T-helper 2 cell treated with Interferon-gamma antibody and Interleukin-4, amounts not matched to agents 100 ng/mL and 5 ng/mL, for 36 hours (primary cell): ENCODE measurements at regions not wholly inside any gene's neighbourhood (a gene's known extent, or its start where the extent isn't known, plus 50 kb on each side); places are given as distances from the start of the nearest gene placed in this dataset.

Experiments used
- intact Hi-C: fragments of 100-400 bp; cut with micrococcal nuclease; formaldehyde crosslinking; loops from one replicate; pipeline ENCODE4 v1.15.1; 2023

DNA sequence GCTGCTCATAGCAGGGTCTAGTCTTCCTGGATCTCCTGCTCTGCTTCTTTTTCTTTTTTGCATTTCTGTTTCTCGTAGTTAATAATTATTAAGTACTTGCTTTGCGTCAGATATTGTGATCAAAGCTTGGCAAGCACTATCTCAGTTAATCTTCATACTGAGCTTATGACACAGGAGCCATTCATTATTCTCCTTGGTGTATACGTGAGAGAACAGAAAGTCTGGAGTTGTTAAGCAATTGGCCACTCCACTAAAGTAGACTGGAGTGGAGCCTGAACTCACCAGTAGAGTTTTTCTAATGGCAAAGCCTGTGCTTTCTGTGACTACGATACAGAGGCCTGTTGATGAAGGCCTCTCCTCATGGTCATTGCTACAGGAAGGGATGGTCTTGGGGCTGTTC is 285.9 kb downstream of the RFC3 start:
- intact Hi-C loops, result no loop called here

DNA sequence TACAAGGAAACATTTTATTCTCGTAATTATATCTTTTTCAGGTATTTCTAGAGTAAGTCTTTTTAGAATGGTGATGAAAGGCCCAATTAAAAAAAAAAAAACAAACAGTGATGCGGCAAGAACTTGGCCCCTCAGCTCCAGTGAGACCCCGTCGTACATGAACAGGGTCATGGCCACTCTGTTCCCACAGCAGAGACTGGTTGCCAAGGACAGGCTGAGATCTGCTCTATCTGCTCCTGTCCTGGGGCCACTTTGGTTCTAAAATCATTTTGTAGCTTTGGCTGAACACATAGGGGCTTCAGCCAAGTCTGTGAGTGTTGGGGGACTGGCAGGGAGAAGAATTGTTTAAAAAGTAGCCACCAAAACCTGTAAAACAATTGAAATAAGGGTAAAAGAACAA is 286.9 kb downstream of the RFC3 start:
- intact Hi-C loops, result no loop called here

GRCh38 chr13:34107806-34108205 is 289.9 kb downstream of the RFC3 start:
- intact Hi-C loops, result no loop called here

DNA sequence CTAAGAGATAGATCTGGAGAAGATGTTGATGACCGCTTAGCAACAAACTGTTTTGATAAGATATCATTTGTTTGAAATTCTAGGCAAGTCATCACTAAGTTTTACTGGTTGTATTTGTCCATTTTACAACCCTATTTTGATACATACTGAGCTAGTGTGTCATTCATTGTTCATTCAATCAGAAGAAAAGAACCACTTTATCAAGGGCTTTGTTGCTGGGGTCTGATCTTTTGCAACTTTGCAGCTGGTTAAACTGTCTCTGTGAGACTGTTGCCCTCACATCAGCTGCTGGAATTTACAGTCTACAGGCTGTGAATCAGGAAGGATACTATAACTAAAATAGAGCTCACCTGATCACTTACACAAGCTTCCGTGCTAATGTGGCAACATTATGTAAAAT is 290.5 kb downstream of the RFC3 start:
- intact Hi-C loops, result no loop called here

DNA sequence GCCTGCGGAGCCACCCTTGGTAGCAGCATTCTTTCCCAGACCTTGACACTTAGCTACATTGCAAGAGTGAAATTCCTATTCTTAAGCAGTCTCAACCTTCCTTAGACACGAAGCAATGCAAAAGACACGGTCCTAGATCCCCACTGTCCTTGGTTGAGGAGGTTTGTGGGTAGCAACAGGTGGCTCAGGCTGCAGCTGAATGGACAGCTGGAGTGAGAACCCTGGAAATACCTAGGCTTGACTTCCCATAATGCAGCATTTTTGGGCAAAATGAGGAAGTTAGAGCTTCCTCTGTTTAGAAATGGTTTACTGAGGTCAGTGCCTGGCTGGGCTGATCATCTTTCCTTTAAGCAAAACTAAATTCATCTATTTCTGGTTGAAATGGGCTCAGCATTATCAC is 296.6 kb downstream of the RFC3 start:
- intact Hi-C loops, result no loop called here

DNA sequence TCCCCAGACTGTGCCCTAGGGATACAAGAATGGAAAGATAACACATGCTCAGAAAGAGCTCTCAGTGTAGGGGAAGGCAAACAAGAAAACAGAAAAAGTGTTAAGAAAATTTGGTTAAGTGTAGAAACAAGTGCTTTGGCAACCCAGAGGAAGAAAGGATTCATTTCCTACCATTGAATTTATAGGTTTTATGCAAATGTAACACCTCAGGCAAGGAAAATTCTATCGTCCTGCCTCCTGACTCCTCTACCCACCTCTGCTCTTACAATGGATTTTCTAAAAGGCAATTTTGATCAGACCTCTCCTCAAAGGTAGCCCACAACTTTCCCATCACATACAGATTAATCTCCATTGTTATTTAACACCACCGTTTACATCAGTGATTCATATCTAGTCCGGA is 298.7 kb downstream of the RFC3 start:
- intact Hi-C loops, result no loop called here

DNA sequence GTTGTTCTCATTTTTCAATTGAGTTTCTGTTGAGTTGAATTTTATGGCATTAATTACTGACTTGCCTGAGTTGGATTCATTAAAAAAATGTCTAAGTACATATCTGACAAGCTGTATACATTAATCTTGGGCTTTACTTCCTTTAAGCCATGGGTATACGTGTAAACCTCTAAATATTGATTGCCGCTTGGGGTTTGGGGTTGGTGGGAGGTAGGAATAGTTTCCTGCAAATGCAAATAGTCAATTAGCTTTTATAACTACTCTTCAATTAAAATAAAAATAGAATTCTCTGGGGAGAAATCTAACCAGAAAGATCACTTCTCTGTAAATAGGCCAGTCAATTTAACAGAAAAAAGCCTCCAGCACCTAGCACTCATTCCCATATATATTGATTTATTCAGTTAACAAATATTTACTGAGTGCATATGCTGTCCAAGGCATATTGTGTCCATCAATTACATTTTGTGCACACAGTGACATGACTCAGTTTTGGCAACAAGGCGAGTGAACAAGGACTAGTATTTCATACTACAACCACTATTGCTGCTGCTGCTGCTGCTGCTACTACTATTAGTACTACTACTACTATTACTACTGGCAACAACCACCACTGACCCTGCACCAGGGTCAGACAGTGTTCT is 306.8 kb downstream of the RFC3 start:
- intact Hi-C loops, result no loop called here

- intact Hi-C loops, result no loop called here
Observed at GRCh38 chr13:34127523-34127922, 309.6 kb downstream of the RFC3 start.

- intact Hi-C loops, result no loop called here
Observed at GRCh38 chr13:34128661-34129060, 310.7 kb downstream of the RFC3 start.

- intact Hi-C loops, result no loop called here
Observed at GRCh38 chr13:34129436-34129835, 311.5 kb downstream of the RFC3 start.

DNA sequence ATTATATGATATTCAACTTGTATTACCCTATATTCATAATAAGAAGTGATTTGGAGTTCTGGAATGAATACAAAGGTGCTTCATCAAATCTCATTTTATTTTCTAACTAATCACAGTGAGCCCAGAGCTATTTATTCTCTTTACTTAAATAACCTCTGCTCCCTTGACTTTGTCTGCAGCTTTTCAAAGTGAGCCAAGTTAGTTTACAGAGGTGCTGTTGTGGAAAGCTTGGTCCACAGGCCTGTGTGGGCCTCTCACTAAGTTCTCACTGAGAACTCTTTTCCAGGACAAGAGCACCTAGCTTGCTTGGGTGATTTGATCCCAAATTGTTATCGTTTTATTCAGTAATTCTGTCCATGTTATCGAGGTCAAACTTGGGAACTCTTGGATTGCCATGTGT is 319.3 kb downstream of the RFC3 start:
- intact Hi-C loops, result no loop called here

- intact Hi-C loops, result no loop called here
Observed at GRCh38 chr13:34139660-34140227, 321.8 kb downstream of the RFC3 start.

- intact Hi-C loops, result no loop called here
Observed at GRCh38 chr13:34143637-34144036, 325.7 kb downstream of the RFC3 start.

DNA sequence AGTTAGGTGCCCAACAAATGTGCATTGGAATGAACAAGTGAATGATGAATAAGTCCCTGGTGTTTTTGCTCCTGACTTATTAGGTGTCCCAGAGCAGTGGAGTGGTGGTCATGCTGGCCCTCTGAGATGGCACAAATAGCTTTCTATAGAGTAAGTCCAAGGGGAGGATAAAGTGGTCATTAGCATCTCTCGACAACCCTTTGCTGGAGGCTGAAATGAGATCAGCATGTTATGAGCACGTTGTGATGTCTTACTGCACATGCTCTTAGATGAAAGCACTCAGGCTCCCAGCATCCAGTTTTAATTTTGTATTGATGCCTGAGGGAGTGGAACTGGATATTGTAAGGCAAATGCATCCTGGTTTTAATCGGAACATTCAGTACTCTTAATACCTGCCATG is 326.2 kb downstream of the RFC3 start:
- intact Hi-C loops, result no loop called here

DNA sequence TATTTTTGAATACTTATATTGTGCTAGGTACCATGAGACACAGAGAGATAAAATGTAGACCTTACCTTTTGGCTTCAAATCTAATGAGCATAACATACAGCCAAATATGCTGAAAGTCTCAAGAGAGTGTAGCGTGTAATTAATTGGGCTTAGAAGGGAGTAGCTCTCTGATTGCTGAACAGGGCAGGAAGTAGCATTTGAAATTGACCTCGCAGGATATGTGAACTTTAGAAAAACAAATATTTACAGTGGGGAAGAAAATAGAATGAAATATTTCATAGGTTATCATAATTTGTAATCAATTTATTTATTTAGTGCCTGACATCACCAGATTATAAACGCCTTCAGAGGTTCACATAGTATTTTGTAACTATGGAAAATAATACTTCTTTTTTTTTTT is 327.1 kb downstream of the RFC3 start:
- intact Hi-C loops, result no loop called here

GRCh38 chr13:34148359-34148758 is 330.4 kb downstream of the RFC3 start:
- intact Hi-C loops, result no loop called here

DNA sequence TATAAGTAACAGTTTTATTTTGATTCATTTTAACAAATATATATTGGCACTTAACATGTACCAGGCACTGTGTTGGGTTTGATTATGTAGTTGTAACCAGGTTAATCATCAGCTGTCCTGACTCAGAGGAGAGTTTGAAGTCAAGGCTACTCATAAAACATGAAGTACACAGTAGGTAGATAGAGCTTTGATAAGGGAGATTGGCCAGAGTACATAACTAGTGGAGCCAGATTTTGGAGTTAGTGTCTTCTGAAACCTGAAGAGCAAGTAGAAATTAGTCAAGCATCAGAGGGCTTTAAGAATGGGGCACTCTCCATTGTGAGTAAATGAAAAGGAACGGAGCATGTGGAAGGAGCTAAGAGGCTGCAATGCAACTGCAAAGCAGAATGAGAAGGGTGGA is 333.9 kb downstream of the RFC3 start:
- intact Hi-C loops, result loop anchor here (10.0 kb wide), 1 partner anchor 1247 kb away; no protein-coding TSS in a partner anchor

- intact Hi-C loops, result loop anchor here (10.0 kb wide), 1 partner anchor 1248 kb away; no protein-coding TSS in a partner anchor
Observed at GRCh38 chr13:34152409-34152808, 334.5 kb downstream of the RFC3 start.

DNA sequence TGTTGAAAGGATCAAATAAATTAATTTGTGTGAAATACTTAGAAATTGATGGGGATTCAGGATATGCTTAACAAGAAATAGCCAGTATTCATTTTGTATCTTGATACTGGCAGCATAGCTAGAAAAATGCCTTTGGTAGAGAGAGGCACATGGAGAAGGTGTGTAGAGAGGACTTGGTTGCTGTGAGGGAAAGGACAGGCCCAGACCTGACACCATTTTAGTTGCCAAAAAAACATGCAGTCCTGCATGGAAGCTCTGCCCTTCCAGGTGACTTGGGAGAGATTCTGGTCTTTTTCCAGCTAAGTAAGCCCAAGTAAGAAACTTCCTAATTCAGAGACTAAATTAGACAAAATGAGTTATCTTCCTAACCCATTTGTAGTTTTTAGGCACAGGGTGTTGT is 335.0 kb downstream of the RFC3 start:
- intact Hi-C loops, result loop anchor here (10.0 kb wide), 1 partner anchor 1248 kb away; no protein-coding TSS in a partner anchor

- intact Hi-C loops, result loop anchor here (10.0 kb wide), 1 partner anchor 1249 kb away; no protein-coding TSS in a partner anchor
Observed at GRCh38 chr13:34153428-34154180, 335.7 kb downstream of the RFC3 start.

DNA sequence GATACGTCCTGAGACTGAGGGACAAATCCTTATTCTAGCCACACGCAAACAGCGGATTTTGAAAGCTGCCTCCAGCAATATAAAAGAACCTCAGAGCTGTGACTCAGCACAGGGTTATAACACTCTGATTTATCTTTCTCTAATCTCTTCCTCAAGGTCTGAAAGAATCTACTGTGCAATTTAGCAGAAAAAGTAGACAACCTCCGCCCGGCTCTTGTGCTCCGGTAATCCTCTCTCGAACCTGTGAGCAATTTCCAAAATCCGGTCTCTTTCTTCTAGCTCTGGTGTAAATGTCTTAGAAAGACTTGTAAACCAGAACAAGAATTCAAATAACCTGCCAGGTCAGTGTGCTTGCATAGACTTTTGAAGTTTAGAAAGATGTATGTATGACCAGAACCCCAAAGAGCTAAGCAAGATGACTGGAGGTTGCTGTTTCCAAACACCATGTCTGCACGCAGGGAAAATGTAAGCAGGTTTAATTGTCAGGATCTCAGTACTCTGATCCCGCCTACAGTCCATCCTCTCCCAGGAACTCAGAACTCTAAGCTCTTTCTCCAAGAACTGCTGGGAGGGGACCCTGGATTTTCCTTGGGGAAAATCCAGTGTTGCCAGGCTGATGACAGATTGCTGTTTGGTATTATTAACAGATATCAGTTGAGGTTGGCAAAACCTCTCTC is 338.1 kb downstream of the RFC3 start:
- intact Hi-C loops, result loop anchor here (2.0 to 10.0 kb wide), 2 partner anchors 613 to 1251 kb away; no protein-coding TSS in a partner anchor

DNA sequence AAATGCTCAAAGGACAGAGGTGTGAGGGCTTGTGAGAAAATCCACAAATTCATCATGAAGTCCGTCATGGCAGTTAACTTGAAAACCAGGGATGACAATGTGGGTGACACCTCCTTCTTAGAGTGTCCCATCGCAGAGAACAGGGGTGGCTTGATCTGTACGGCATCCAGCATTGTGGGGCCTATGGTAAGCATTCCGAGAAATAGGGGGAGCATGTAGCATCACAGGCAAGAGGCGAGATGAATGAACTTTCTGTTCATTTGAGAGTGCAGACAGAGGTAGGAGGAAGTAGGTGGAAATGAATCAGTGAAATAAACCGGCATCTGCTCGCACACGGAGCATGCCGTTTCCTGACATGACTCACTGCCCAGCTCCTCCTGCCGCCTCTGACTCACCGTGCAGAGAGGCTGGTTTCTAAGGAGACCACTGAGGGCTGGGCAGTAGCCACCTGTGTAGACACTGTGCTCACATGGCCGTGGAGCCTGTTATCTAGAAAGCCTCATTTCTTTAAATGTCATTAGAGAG is 339.0 kb downstream of the RFC3 start:
- intact Hi-C loops, result loop anchor here (2.0 to 10.0 kb wide), 2 partner anchors 614 to 1252 kb away; no protein-coding TSS in a partner anchor
